NCI-H345 treated with DMSO at 0.1 percent for 48 hours (cell line): ENCODE measurements at regions not wholly inside any gene's neighbourhood (a gene's known extent, or its start where the extent isn't known, plus 50 kb on each side); places are given as distances from the start of the nearest gene placed in this dataset.
A peak's percentile ranks its signal among the peaks of the same experiment; 100 is the strongest.

ENCODE experiments used
- DNase-seq: peaks from one replicate; lab custom pipeline; 2025; ENCODE audit not compliant: unreplicated experiment; lab: John Stamatoyannopoulos, UW

DNA sequence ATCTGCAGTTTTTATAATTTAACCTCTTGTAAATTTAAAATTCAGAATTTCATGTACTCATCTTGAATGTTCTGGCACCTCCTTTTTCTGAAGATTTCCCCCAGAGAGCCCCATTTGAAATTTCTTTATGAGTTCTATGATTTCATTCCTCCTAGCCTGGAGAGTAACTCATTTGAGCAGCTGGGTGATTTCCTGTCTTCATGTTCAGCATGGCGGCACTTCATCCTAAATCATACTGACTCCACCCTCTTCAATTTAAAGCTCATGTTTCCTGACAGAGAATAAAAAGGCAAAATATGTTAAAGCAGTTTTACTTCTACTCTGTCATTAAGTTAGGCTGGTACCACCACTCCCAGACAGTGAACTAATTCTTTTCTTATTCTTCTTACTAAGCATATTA lies 250.9 kb upstream of the POU3F2 start:
- no peak for DNase-seq

- DNase-seq = no peak
These were observed 248.2 kb upstream of the POU3F2 start for GRCh38 chr6:98586163-98586562.

DNA sequence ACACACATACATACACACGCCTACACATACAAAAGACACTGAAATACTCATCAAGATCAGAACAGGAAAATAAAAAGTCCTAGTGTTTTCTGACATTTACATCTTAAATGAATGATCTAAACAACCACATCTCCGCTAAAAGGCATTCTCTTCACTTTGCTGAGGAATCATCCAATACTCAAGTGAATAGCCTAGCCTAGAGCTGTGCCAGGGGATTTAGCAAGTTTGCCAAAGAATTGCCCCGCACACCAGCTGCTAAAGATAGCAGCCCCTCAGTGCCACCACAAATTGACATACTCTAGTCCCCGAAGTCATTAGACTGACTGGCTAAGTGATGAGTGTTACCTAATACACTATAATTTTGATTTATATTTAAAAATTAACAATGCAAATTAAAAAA lies 246.8 kb upstream of the POU3F2 start:
- DNase-seq = no peak

DNA sequence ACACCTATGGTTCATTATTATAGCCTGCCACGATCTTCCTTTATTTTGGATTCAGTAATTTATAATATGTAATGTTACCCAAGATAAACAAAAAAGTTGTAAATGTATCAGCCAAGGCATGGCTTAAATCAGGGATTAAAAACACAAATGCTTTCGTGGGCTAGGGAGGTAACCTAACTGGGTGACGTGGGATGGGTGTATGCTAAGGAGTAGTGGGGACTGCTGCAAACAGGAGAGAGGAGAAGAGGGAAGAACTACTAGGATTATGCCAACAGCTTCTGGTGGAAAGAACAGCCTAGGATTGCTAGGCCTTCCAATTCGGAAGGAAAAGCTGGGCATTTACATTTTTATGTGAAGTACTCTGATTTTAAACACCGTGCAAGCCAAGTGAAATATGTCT lies 244.8 kb upstream of the POU3F2 start:
- DNase-seq = no peak

DNA sequence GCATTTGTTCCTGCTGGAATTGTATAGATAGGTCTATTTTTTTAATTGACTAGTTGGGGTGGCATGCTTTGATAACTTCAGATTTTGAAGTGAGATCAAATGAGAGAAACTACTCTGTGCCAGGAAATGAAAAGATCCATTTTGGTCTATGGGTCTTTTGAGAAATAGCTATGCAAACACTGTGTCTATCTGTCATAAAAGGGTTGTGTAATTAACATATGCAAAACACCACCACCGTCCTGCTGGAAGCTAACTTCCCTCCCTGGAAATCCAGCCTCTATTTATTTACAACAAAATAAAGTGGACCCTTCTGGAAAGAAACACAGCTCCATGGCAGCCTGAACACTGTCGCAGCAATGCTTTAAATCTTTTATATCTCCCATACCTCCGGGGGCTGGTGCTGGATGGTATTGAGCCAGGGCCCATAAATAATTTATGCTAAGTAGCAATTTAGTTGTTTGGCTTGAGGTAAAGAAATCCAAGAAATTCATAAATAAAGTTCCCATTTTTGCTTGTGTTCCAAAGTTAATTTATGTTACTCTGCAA lies 244.2 kb upstream of the POU3F2 start:
- no peak for DNase-seq

GRCh38 chr6:98590997-98591396 lies 243.4 kb upstream of the POU3F2 start:
- DNase-seq = no peak

DNA sequence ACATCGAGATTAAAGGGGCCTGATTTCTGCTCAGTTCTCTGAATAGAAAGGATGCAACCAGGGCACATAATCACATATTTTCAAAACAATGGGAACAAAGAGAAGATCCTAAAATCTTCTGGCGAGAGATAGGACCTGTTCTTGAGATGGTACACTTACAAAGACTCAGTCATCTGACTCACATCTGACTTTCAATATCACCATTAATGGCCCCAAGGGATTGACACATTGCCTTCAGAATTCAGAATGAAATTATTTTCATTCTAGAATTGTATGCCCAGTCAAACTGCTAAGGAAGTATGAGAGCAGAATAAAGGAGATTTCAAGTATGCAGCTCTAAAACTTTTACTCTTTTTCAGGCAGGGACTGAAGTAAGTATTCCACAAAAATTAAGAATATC lies 240.7 kb upstream of the POU3F2 start:
- DNase-seq = no peak

GRCh38 chr6:98601716-98602115 lies 232.7 kb upstream of the POU3F2 start:
- no peak for DNase-seq

GRCh38 chr6:98605705-98606104 lies 228.7 kb upstream of the POU3F2 start:
- no peak for DNase-seq

DNA sequence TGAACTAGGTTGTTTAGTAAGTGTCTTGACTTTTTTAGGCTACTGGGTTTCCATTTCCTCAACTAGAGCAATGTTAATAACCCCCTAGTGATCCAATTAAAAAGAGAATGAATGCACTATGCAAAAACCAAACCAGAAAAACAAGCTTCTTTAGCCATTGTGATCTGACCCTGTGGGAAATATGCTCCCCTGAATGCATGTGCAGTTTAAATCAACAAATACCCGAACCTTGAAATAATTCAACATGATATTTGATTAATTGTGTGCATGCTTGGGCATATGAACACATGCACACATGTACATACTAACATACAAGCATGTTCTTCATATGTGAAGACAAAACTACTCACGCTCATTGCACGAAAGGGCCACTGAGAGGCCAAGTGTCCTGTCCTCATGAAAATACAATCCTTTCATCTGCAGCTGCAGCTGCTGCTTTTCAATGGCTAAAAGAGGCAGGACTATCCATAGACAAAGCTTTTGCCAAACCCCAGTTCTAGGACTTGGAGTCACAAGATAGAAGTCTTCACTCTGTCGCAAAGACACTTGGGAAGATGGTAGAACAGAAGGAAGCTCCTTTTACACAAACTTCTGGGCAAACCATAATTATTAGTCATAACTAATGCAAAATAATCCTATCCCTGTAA lies 207.1 kb upstream of the POU3F2 start:
- no peak for DNase-seq

DNA sequence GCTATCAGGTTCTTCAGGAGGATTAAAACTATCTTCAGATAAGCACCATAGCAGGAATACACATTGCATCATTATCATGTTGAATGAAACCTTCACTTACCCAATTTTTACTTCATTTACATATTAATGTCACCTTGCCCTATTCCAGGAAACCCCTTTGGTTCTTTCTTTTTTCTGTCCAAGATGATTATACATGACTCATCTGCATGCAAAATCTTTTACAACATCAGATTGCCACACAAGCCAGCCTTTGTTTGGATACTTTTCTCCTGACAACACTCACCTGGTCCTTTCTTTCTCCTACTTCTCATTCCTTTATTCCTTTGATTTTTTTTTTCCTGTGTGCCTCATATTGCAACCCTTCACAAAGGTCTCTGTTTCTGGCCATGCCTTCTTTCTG lies 200.5 kb upstream of the POU3F2 start:
- no peak for DNase-seq

- no peak for DNase-seq
These were observed 199.8 kb upstream of the POU3F2 start for GRCh38 chr6:98634569-98634968.

DNA sequence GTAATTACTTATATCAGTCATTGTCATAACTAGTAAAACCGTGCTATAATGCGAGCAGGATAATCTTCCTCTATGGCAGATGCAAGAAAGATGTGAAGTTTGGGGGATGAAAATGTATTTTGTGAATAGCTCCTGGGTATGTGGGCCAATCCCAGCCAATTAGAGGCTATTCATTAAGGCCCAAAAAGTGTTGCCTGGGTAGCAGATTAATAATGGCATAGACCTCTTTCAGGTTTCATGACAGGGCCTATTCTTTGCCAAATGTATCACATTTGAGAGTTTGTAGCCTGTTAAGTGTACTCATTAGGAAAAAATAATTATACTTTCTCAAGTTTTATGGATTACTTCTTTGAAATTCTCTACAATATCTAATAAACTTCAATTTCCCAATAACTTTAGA lies 199.2 kb upstream of the POU3F2 start:
- DNase-seq = no peak

GRCh38 chr6:98636941-98637340 lies 197.4 kb upstream of the POU3F2 start:
- DNase-seq = peak; percentile 72

DNA sequence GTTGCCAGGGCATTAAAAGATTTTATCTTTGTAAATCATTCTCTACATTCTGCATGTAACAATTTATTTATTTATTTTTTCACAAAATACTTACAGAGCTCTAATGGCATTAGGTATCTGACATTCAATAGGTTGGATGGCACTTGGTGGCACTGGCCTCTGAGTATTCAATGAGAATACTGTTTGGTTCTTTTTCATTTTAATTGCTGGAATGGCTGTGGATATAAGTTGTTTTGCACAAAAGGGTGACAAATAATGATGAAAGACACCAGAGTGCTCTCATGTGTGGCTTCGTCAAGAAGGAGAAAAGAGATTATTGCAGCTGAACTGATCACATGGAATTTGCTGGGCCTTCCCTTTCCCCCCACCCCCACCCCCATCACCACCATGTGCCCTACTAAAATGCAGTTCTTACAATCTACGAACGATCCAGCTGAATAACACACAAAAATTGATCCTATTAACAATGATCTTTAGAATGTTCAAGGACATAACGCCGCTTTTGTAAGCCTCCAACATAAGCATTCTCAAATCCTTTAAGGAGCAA lies 195.2 kb upstream of the POU3F2 start:
- no peak for DNase-seq

DNA sequence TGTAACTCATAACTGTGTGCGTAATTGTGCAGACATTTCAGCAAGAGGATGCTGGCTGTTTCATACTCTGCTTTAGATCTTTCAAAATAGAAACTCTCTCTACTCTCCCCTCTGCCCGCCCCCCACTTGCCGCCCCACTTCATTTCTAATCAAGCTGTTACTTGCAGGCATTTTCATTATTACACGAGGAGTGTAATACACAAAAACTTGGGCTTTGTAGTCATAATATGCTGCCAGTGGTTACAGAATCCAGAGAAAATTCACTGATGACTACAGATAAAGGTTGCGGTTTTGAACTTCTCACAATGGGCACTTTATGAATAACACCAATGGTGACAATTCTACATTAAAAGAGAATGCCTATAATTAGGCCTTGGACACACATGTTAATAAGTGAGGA lies 194.0 kb upstream of the POU3F2 start:
- DNase-seq = no peak

GRCh38 chr6:98641949-98642719 lies 192.2 kb upstream of the POU3F2 start:
- DNase-seq = no peak

DNA sequence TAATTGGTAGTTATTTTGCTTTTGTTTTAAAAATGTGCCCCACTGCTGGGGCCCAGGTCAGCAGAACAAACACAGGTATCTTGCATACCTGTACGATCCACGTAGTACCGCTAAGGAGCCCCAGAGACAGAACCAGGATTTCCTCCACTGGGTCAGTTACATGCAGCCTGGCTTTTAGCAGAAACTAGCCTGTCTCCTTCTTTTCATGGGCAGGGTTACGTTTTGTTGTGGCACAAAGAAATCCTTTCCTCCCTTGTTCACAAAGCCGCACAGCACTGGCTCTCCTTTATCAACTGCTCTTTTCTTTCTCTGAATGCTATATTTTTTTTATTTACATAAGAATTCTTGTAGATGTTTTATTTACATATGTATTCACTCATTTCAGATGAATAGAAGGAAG lies 190.3 kb upstream of the POU3F2 start:
- DNase-seq = no peak

- no peak for DNase-seq
These were observed 186.0 kb upstream of the POU3F2 start for GRCh38 chr6:98648211-98648914.

DNA sequence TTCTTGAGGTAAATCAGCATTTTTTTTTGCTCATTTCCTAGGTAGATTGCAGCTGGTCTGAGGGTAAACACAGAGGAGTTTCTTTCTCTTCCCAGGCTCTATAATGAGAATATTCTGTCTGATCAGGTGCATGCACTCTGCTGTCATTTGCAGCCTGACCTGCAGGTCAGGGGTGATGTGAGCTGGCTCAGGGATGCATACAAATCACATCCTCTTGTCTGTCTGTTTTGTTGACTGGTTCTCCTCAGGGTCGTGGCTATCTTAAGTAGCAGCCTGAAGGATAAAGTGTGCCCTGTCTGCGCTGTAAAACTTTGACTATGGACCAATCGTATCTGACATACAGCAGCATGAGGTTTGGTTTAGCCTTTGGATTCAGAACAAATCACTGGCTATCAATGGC lies 183.4 kb upstream of the POU3F2 start:
- DNase-seq = no peak

- DNase-seq = no peak
These were observed 181.2 kb upstream of the POU3F2 start for GRCh38 chr6:98653179-98653578.

DNA sequence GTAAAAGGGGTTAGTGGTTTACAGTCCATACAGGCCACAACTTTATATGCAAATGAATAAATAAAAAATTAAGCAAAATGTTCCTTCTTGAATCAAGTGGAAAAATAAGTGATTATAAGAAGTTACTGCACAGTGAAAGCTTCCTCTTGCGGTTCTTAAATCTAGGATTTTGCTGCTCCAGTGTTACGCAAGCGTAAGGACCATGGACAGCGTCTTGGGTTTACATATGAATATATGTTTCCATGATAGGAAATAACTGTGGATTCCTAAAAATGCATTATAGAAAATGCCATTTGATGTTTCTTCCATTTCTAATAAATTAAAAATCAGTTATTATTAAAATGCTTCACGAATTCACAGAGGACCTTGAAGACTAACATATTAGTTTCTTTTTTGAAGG lies 176.6 kb upstream of the POU3F2 start:
- DNase-seq = no peak
